H9 (cell line): ENCODE measurements at regions not wholly inside any gene's neighbourhood (a gene's known extent, or its start where the extent isn't known, plus 50 kb on each side); places are given as distances from the start of the nearest gene placed in this dataset.

Experiments used
- DNase-seq: peaks from one replicate; pipeline ENCODE4 v3.0.0-alpha.2; 2017
- H2AFZ ChIP-seq: one replicate; pipeline ENCODE4 v1.6.1; 2013; ENCODE audit warnings: mild to moderate bottlenecking, low read length, control low read depth, moderate library complexity
- H2AK5ac ChIP-seq: 2 replicates; pipeline ENCODE4 v1.6.1; 2013; ENCODE audit warnings: low read length, control low read depth, mixed read lengths; ENCODE audit not compliant: insufficient read length
- H2BK120ac ChIP-seq: one replicate; pipeline ENCODE4 v1.6.1; 2013; ENCODE audit warnings: low read depth, mild to moderate bottlenecking, low read length, control low read depth, inconsistent platforms; ENCODE audit not compliant: poor library complexity, severe bottlenecking
- H2BK12ac ChIP-seq: 2 replicates; pipeline ENCODE4 v1.6.1; 2013; ENCODE audit warnings: low read length, control low read depth, mixed read lengths, low read depth; ENCODE audit not compliant: insufficient read length
- H2BK15ac ChIP-seq: 2 replicates; pipeline ENCODE4 v1.6.1; 2013; ENCODE audit warnings: low read depth, low read length, control low read depth
- H2BK20ac ChIP-seq: one replicate; pipeline ENCODE4 v1.6.1; 2013; ENCODE audit warnings: low read depth, mild to moderate bottlenecking, low read length, control low read depth, inconsistent platforms; ENCODE audit not compliant: poor library complexity, severe bottlenecking
- H2BK5ac ChIP-seq: 2 replicates; pipeline ENCODE4 v1.6.1; 2013; ENCODE audit warnings: low read length, control low read depth, mixed read lengths; ENCODE audit not compliant: insufficient read length
- H3K14ac ChIP-seq: 2 replicates; pipeline ENCODE4 v1.6.1; 2013; ENCODE audit warnings: low read length, control low read depth; ENCODE audit not compliant: insufficient read depth
- H3K18ac ChIP-seq: 2 replicates; pipeline ENCODE4 v1.6.1; 2013; ENCODE audit warnings: low read depth, mild to moderate bottlenecking, mixed read lengths, low read length, control low read depth; ENCODE audit not compliant: insufficient read length
- H3K23ac ChIP-seq: 2 replicates; pipeline ENCODE4 v1.6.1; 2013; ENCODE audit warnings: low read length, control low read depth, mixed read lengths, low read depth; ENCODE audit not compliant: insufficient read length
- H3K23me2 ChIP-seq: 2 replicates; pipeline ENCODE4 v1.6.1; 2013; ENCODE audit warnings: low read depth, mild to moderate bottlenecking, mixed read lengths, low read length, control low read depth; ENCODE audit not compliant: insufficient read length, poor library complexity, severe bottlenecking
- H3K27ac ChIP-seq: 2 replicates; pipeline ENCODE4 v1.5.1; 2013; ENCODE audit warnings: low read length, control low read depth, mixed read lengths, low read depth; ENCODE audit not compliant: insufficient read length
- H3K27me3 ChIP-seq: 2 replicates; pipeline ENCODE4 v1.6.1; 2013; ENCODE audit warnings: low read length, control low read depth, inconsistent platforms; ENCODE audit not compliant: insufficient read depth
- H3K4ac ChIP-seq: 2 replicates; pipeline ENCODE4 v1.6.1; 2013; ENCODE audit warnings: low read depth, mild to moderate bottlenecking, control low read depth, inconsistent platforms, low read length, moderate library complexity
- H3K4me1 ChIP-seq: 2 replicates; pipeline ENCODE4 v1.6.1; 2013; ENCODE audit warnings: low read length, control low read depth, inconsistent platforms; ENCODE audit not compliant: insufficient read depth
- H3K4me2 ChIP-seq: 2 replicates; pipeline ENCODE4 v1.6.1; 2013; ENCODE audit warnings: low read length, control low read depth, mixed read lengths; ENCODE audit not compliant: insufficient read length, insufficient read depth
- H3K56ac ChIP-seq: 2 replicates; pipeline ENCODE4 v1.6.1; 2013; ENCODE audit warnings: low read depth, mild to moderate bottlenecking, mixed read lengths, low read length, control low read depth; ENCODE audit not compliant: insufficient read length
- H3K79me1 ChIP-seq: 2 replicates; pipeline ENCODE4 v1.6.1; 2013; ENCODE audit warnings: low read depth, mild to moderate bottlenecking, moderate library complexity, low read length, control low read depth, inconsistent platforms; ENCODE audit not compliant: insufficient read depth, poor library complexity, severe bottlenecking
- H3K79me2 ChIP-seq: 2 replicates; pipeline ENCODE4 v1.6.1; 2013; ENCODE audit warnings: low read length, control low read depth, inconsistent platforms; ENCODE audit not compliant: insufficient read depth
- H3K9ac ChIP-seq: 2 replicates; pipeline ENCODE4 v1.6.1; 2013; ENCODE audit warnings: low read length, control low read depth, mixed read lengths; ENCODE audit not compliant: insufficient read length; ENCODE audit errors: extremely low read depth
- H3K9me3 ChIP-seq: one replicate; pipeline ENCODE4 v1.6.1; 2013; ENCODE audit warnings: low read depth, low read length, inconsistent platforms; ENCODE audit not compliant: control insufficient read depth
- H3T11ph ChIP-seq: one replicate; pipeline ENCODE4 v1.6.1; 2013; ENCODE audit warnings: mild to moderate bottlenecking, low read length, control low read depth, inconsistent platforms
- H4K20me1 ChIP-seq: one replicate; pipeline ENCODE4 v1.6.1; 2013; ENCODE audit not compliant: control insufficient read depth, insufficient read length, insufficient read depth
- H4K5ac ChIP-seq: 2 replicates; pipeline ENCODE4 v1.6.1; 2013; ENCODE audit warnings: low read depth, mild to moderate bottlenecking, mixed read lengths, low read length, control low read depth; ENCODE audit not compliant: insufficient read length
- H4K8ac ChIP-seq: replicated peaks from 2 replicates; pipeline ENCODE4 v1.6.1; 2013; ENCODE audit warnings: low read length, control low read depth, mixed read lengths, low read depth; ENCODE audit not compliant: insufficient read length
- H4K91ac ChIP-seq: 2 replicates; pipeline ENCODE4 v1.6.1; 2013; ENCODE audit warnings: low read depth, mild to moderate bottlenecking, moderate library complexity, mixed read lengths, low read length, control low read depth; ENCODE audit not compliant: insufficient read length
- H3K27ac Mint-ChIP-seq, 3 experiments: 2 replicates in 2 of 3; 3 replicates in 1 of 3; pipeline ENCODE4 v1.8.0; 2020 to 2021; ENCODE audit warnings: mixed read lengths in 3 of 3, mild to moderate bottlenecking in 1 of 3, moderate library complexity in 1 of 3
- H3K27me3 Mint-ChIP-seq: 2 replicates; pipeline ENCODE4 v1.8.0; 2021; ENCODE audit warnings: low read depth, mild to moderate bottlenecking, moderate library complexity, mixed read lengths
- H3K36me3 Mint-ChIP-seq, 3 experiments: 2 replicates in 2 of 3; 3 replicates in 1 of 3; pipeline ENCODE4 v1.8.0; 2020 to 2021; ENCODE audit warnings: low read depth in 3 of 3, mixed read lengths in 3 of 3; ENCODE audit not compliant: insufficient read depth in 1 of 3
- H3K4me1 Mint-ChIP-seq, 2 experiments: 2 replicates each; pipeline ENCODE4 v1.8.0; 2020; ENCODE audit warnings: mixed read lengths in 2 of 2
- H3K4me3 Mint-ChIP-seq, 2 experiments: 2 replicates in 1 of 2; 3 replicates in 1 of 2; pipeline ENCODE4 v1.8.0; 2020 to 2021; ENCODE audit warnings: mild to moderate bottlenecking in 2 of 2, mixed read lengths in 2 of 2, moderate library complexity in 1 of 2
- H3K9me3 Mint-ChIP-seq, 2 experiments: 2 replicates in 1 of 2; 3 replicates in 1 of 2; pipeline ENCODE4 v1.8.0; 2020; ENCODE audit warnings: mild to moderate bottlenecking in 2 of 2, mixed read lengths in 2 of 2, moderate library complexity in 1 of 2
- WGBS: extraction: QIAGEN DNeasy Blood & Tissue Kit; methylation state at CpG from one replicate; pipeline ENCODE4 v1.1.7; 2013; ENCODE audit warnings: missing lambda C conversion rate, low lambda C conversion rate, mixed read lengths; ENCODE audit not compliant: insufficient read length; ENCODE audit errors: extremely low coverage; 5-methylcytosine and 5-hydroxymethylcytosine counted together
- TF ChIP-seq, protein P1 (sequence below): fragments of 200-600 bp; sonication (generic); conservative IDR thresholded peaks from 3 replicates; pipeline ENCODE4 v1.8.0; 2021; ENCODE audit warnings: antibody characterized with exemption, mild to moderate bottlenecking

GRCh38 chr16:6728381-6728780 lies 604.3 kb upstream of the RBFOX1 start:
- no peak overlapping the region for H2BK5ac ChIP-seq
- no peaks in the 10 kb centered on the region for H3K36me3 Mint-ChIP-seq
- DNase-seq, result no peak
- H2BK15ac ChIP-seq, result no peak overlapping the region
- no peak overlapping the region for H2BK12ac ChIP-seq
- H4K8ac ChIP-seq, result no peak overlapping the region
- H3T11ph ChIP-seq, result no peak overlapping the region
- no peak overlapping the region for H2BK20ac ChIP-seq
- peaks cover 7 to 11% of the 10 kb centered on the region in 2 experiments; a peak in 3 of 4 replicates for H3K4me1 Mint-ChIP-seq
- H3K79me1 ChIP-seq, result no peaks in the 10 kb centered on the region
- TF ChIP-seq, protein P1, sequence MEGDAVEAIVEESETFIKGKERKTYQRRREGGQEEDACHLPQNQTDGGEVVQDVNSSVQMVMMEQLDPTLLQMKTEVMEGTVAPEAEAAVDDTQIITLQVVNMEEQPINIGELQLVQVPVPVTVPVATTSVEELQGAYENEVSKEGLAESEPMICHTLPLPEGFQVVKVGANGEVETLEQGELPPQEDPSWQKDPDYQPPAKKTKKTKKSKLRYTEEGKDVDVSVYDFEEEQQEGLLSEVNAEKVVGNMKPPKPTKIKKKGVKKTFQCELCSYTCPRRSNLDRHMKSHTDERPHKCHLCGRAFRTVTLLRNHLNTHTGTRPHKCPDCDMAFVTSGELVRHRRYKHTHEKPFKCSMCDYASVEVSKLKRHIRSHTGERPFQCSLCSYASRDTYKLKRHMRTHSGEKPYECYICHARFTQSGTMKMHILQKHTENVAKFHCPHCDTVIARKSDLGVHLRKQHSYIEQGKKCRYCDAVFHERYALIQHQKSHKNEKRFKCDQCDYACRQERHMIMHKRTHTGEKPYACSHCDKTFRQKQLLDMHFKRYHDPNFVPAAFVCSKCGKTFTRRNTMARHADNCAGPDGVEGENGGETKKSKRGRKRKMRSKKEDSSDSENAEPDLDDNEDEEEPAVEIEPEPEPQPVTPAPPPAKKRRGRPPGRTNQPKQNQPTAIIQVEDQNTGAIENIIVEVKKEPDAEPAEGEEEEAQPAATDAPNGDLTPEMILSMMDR, result no peak
- no peak overlapping the region for H3K4ac ChIP-seq
- no peaks in the 10 kb centered on the region for H3K23me2 ChIP-seq
- no peak overlapping the region for H3K9ac ChIP-seq
- H3K14ac ChIP-seq, result no peak overlapping the region
- H3K27me3 ChIP-seq, result no peaks in the 10 kb centered on the region
- H3K56ac ChIP-seq, result no peak overlapping the region
- H3K79me2 ChIP-seq, result no peaks in the 10 kb centered on the region
- no peak overlapping the region for H3K23ac ChIP-seq
- no peak overlapping the region for H2AK5ac ChIP-seq
- H3K27ac ChIP-seq, result no peak overlapping the region
- H3K9me3 ChIP-seq, result no peaks in the 10 kb centered on the region
- no peak overlapping the region for H3K18ac ChIP-seq
- H3K27ac Mint-ChIP-seq, result no peak overlapping the region
- no CpG with 5 or more reads among the region's 3 CpGs for WGBS
- no peak overlapping the region for H3K4me3 Mint-ChIP-seq
- no peak overlapping the region for H4K5ac ChIP-seq
- H3K4me1 ChIP-seq, result no peaks in the 10 kb centered on the region
- no peak overlapping the region for H3K4me2 ChIP-seq
- no peak overlapping the region for H4K91ac ChIP-seq
- H2BK120ac ChIP-seq, result no peak overlapping the region
- peaks cover 22% of the 10 kb centered on the region for H3K27me3 Mint-ChIP-seq
- no peaks in the 10 kb centered on the region for H3K9me3 Mint-ChIP-seq
- H4K20me1 ChIP-seq, result no peaks in the 10 kb centered on the region
- H2AFZ ChIP-seq, result no peak overlapping the region
